ENCODE measurements at regions not wholly inside any gene's neighbourhood (a gene's known extent, or its start where the extent isn't known, plus 50 kb on each side); places are given as distances from the start of the nearest gene placed in this dataset.

- Histone ChIP-seq H3K9ac (ENCODE audit: insufficient read depth in 1 of 2, low read length in 2 of 2) (no peak overlapping the region), H3K4me1 (ENCODE audit: control insufficient read depth in 5 of 5, insufficient read depth in 5 of 5, low read length in 5 of 5) (peaks cover 0 to 31% (median 12%) of the 10 kb centered on the region in 5 donors), H3K4me3 (no peak overlapping the region), H3K9me3 (ENCODE audit: control insufficient read depth in 4 of 4, insufficient read depth in 3 of 4, low read length in 3 of 4) (peaks cover 0 to 2% (median 0%) of the 10 kb centered on the region in 4 donors), H3K27me3 (ENCODE audit: control insufficient read depth in 3 of 3, insufficient read depth in 3 of 3, low read length in 2 of 3) (no peaks in the 10 kb centered on the region), H3K27ac (ENCODE audit: low read depth in 1 of 2, low read length in 1 of 2) (no peak overlapping the region), H3K36me3 (ENCODE audit: control insufficient read depth in 4 of 4, insufficient read depth in 4 of 4, low read length in 4 of 4) (no peaks in the 10 kb centered on the region)
- TF ChIP-seq CTCF (IDR thresholded peaks at IDR 0.05; ENCODE audit: control extremely low read depth, extremely low read depth), result no peak
- no peak for DNase-seq
- 81 to 96% methylated on average over 2 of the region's 2 CpGs for WGBS, 2 donors
- no peak for ATAC-seq (ENCODE audit: insufficient read depth, low FRiP score)
Observed at GRCh38 chr10:128851281-128851680, 615.8 kb upstream of the MGMT start.

- no peak overlapping the region for H3K4me3 ChIP-seq
- 58 to 72% methylated on average over 7 of the region's 7 CpGs for WGBS, 2 donors
- peaks cover 0 to 2% (median 0%) of the 10 kb centered on the region in 4 donors for H3K9me3 ChIP-seq (ENCODE audit: control insufficient read depth in 4 of 4, insufficient read depth in 3 of 4, low read length in 3 of 4)
- H3K27me3 ChIP-seq (ENCODE audit: control insufficient read depth in 3 of 3, insufficient read depth in 3 of 3, low read length in 2 of 3), result no peaks in the 10 kb centered on the region
- H3K36me3 ChIP-seq (ENCODE audit: control insufficient read depth in 4 of 4, insufficient read depth in 4 of 4, low read length in 4 of 4), result no peaks in the 10 kb centered on the region
- TF ChIP-seq CTCF (IDR thresholded peaks at IDR 0.05; ENCODE audit: control extremely low read depth, extremely low read depth), result no peak
- peaks cover 0 to 31% (median 12%) of the 10 kb centered on the region in 5 donors for H3K4me1 ChIP-seq (ENCODE audit: control insufficient read depth in 5 of 5, insufficient read depth in 5 of 5, low read length in 5 of 5)
- DNase-seq (no peak), ATAC-seq (ENCODE audit: insufficient read depth, low FRiP score) (no peak)
- H3K9ac ChIP-seq (ENCODE audit: insufficient read depth in 1 of 2, low read length in 2 of 2), result no peak overlapping the region
- H3K27ac ChIP-seq (ENCODE audit: low read depth in 1 of 2, low read length in 1 of 2), result no peak overlapping the region
Observed at GRCh38 chr10:128851726-128852125, 615.3 kb upstream of the MGMT start.

GRCh38 chr10:128852449-128852848, 614.6 kb upstream of the MGMT start:
- Histone ChIP-seq H3K27ac (ENCODE audit: low read depth in 1 of 2, low read length in 1 of 2) (no peak overlapping the region), H3K27me3 (ENCODE audit: control insufficient read depth in 3 of 3, insufficient read depth in 3 of 3, low read length in 2 of 3) (no peaks in the 10 kb centered on the region), H3K9me3 (ENCODE audit: control insufficient read depth in 4 of 4, insufficient read depth in 3 of 4, low read length in 3 of 4) (no peaks in the 10 kb centered on the region), H3K9ac (ENCODE audit: insufficient read depth in 1 of 2, low read length in 2 of 2) (no peak overlapping the region), H3K36me3 (ENCODE audit: control insufficient read depth in 4 of 4, insufficient read depth in 4 of 4, low read length in 4 of 4) (no peaks in the 10 kb centered on the region), H3K4me1 (ENCODE audit: control insufficient read depth in 5 of 5, insufficient read depth in 5 of 5, low read length in 5 of 5) (peaks cover 0 to 31% (median 12%) of the 10 kb centered on the region in 5 donors), H3K4me3 (no peak overlapping the region)
- 93 to 96% methylated on average over 11 of the region's 11 CpGs for WGBS, 2 donors
- no peak for TF ChIP-seq CTCF (IDR thresholded peaks at IDR 0.05; ENCODE audit: control extremely low read depth, extremely low read depth)
- ATAC-seq (ENCODE audit: insufficient read depth, low FRiP score) (no peak), DNase-seq (no peak)

GRCh38 chr10:128852902-128853301, 614.1 kb upstream of the MGMT start:
- ATAC-seq (ENCODE audit: insufficient read depth, low FRiP score) (no peak), DNase-seq (no peak)
- Histone ChIP-seq H3K9me3 (ENCODE audit: control insufficient read depth in 4 of 4, insufficient read depth in 3 of 4, low read length in 3 of 4) (no peaks in the 10 kb centered on the region), H3K4me1 (ENCODE audit: control insufficient read depth in 5 of 5, insufficient read depth in 5 of 5, low read length in 5 of 5) (peaks cover 0 to 31% (median 13%) of the 10 kb centered on the region in 5 donors), H3K27ac (ENCODE audit: low read depth in 1 of 2, low read length in 1 of 2) (no peak overlapping the region), H3K9ac (ENCODE audit: insufficient read depth in 1 of 2, low read length in 2 of 2) (no peak overlapping the region), H3K4me3 (no peak overlapping the region), H3K27me3 (ENCODE audit: control insufficient read depth in 3 of 3, insufficient read depth in 3 of 3, low read length in 2 of 3) (no peaks in the 10 kb centered on the region), H3K36me3 (ENCODE audit: control insufficient read depth in 4 of 4, insufficient read depth in 4 of 4, low read length in 4 of 4) (no peaks in the 10 kb centered on the region)
- TF ChIP-seq CTCF (IDR thresholded peaks at IDR 0.05; ENCODE audit: control extremely low read depth, extremely low read depth), result no peak
- WGBS, 2 donors, result 90 to 93% methylated on average over 6 of the region's 6 CpGs

Data from lung (tissue), 11 donors.